Natural killer cell (primary cell): ENCODE measurements at regions not wholly inside any gene's neighbourhood (a gene's known extent, or its start where the extent isn't known, plus 50 kb on each side); places are given as distances from the start of the nearest gene placed in this dataset.

Source experiments
- ATAC-seq, 3 donors: fragments of 150-1000 bp in 2 of 3; fragments of 200-7000 bp in 1 of 3; cut with Tn5 transposase; 1 replicate in 1 of 3; 2 replicates in 2 of 3; pipeline ENCODE4 v1.10.0; 2021; ENCODE audit warnings: mild to moderate bottlenecking in 2 of 3, moderate library complexity in 2 of 3
- DNase-seq, 2 donors: peaks; one replicate each; pipeline versions ENCODE4 v3.0.0 to v3.0.0-alpha.2; 2013 to 2021; ENCODE audit warnings: mixed read lengths in 1 of 2
- H3K27ac ChIP-seq: one replicate; pipeline ENCODE4 v1.5.1; 2013; ENCODE audit warnings: mild to moderate bottlenecking, low read length
- H3K27me3 ChIP-seq: one replicate; pipeline ENCODE4 v1.6.1; 2013; ENCODE audit warnings: low read length; ENCODE audit not compliant: control insufficient read depth, insufficient read depth
- H3K36me3 ChIP-seq: one replicate; pipeline ENCODE4 v1.6.1; 2013; ENCODE audit warnings: low read length; ENCODE audit not compliant: control insufficient read depth, insufficient read depth
- H3K4me1 ChIP-seq: one replicate; pipeline ENCODE4 v1.6.1; 2013; ENCODE audit warnings: low read length; ENCODE audit not compliant: control insufficient read depth, insufficient read depth
- H3K4me3 ChIP-seq: one replicate; pipeline ENCODE4 v1.5.1; 2013; ENCODE audit warnings: low read length
- H3K9me3 ChIP-seq: one replicate; pipeline ENCODE4 v1.6.1; 2013; ENCODE audit warnings: low read length; ENCODE audit not compliant: control insufficient read depth, insufficient read depth
- H3K27ac Mint-ChIP-seq, 2 donors: one replicate each; pipeline ENCODE4 v1.8.0; 2022; ENCODE audit warnings: mild to moderate bottlenecking in 2 of 2, mixed read lengths in 2 of 2, moderate library complexity in 1 of 2
- H3K27me3 Mint-ChIP-seq, 2 donors: one replicate each; pipeline ENCODE4 v1.8.0; 2022; ENCODE audit warnings: low read depth in 2 of 2, mixed read lengths in 2 of 2
- H3K36me3 Mint-ChIP-seq: one replicate; pipeline ENCODE4 v1.8.0; 2022; ENCODE audit warnings: mixed read lengths
- H3K4me1 Mint-ChIP-seq, 2 donors: one replicate each; pipeline ENCODE4 v1.8.0; 2022; ENCODE audit warnings: mixed read lengths in 2 of 2
- H3K4me3 Mint-ChIP-seq: one replicate; pipeline ENCODE4 v1.8.0; 2022; ENCODE audit warnings: mild to moderate bottlenecking, moderate library complexity, mixed read lengths
- H3K9me3 Mint-ChIP-seq, 2 donors: one replicate each; pipeline ENCODE4 v1.8.0; 2022; ENCODE audit warnings: mixed read lengths in 2 of 2
- WGBS: methylation state at CpG from one replicate; pipeline ENCODE4 v1.1.7; 2013; ENCODE audit warnings: missing lambda C conversion rate; ENCODE audit not compliant: insufficient coverage; 5-methylcytosine and 5-hydroxymethylcytosine counted together
- intact Hi-C: fragments of 100-400 bp; cut with micrococcal nuclease; formaldehyde crosslinking; loops from one replicate; pipeline ENCODE4 v1.14.2; 2022
- TF ChIP-seq, protein P1 (sequence below): fragments of 200-600 bp; IDR thresholded peaks from one replicate; pipeline ENCODE4 v1.8.0; 2022; ENCODE audit warnings: antibody characterized with exemption

GRCh38 chr11:45022294-45023064 lies 71.8 kb upstream of the TP53I11 start:
- H3K36me3 Mint-ChIP-seq: no peaks in the 10 kb centered on the region
- no peak overlapping the region for H3K27ac Mint-ChIP-seq
- 82% methylated on average over 9 of the region's 9 CpGs for WGBS
- TF ChIP-seq, protein P1, sequence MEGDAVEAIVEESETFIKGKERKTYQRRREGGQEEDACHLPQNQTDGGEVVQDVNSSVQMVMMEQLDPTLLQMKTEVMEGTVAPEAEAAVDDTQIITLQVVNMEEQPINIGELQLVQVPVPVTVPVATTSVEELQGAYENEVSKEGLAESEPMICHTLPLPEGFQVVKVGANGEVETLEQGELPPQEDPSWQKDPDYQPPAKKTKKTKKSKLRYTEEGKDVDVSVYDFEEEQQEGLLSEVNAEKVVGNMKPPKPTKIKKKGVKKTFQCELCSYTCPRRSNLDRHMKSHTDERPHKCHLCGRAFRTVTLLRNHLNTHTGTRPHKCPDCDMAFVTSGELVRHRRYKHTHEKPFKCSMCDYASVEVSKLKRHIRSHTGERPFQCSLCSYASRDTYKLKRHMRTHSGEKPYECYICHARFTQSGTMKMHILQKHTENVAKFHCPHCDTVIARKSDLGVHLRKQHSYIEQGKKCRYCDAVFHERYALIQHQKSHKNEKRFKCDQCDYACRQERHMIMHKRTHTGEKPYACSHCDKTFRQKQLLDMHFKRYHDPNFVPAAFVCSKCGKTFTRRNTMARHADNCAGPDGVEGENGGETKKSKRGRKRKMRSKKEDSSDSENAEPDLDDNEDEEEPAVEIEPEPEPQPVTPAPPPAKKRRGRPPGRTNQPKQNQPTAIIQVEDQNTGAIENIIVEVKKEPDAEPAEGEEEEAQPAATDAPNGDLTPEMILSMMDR: no peak
- H3K9me3 ChIP-seq: no peaks in the 10 kb centered on the region
- no peak overlapping the region for H3K27ac ChIP-seq
- H3K4me3 ChIP-seq: no peak overlapping the region
- H3K27me3 ChIP-seq: peaks cover 2% of the 10 kb centered on the region
- peaks cover 11 to 12% of the 10 kb centered on the region in 2 donors for H3K4me1 Mint-ChIP-seq
- peaks cover 0 to 14% of the 10 kb centered on the region in 2 donors for H3K27me3 Mint-ChIP-seq
- peaks cover 11% of the 10 kb centered on the region for H3K4me1 ChIP-seq
- intact Hi-C loops: no loop called here
- no peak for DNase-seq
- no peak for ATAC-seq
- no peak overlapping the region for H3K4me3 Mint-ChIP-seq
- H3K9me3 Mint-ChIP-seq: no peaks in the 10 kb centered on the region
- H3K36me3 ChIP-seq: no peaks in the 10 kb centered on the region

DNA sequence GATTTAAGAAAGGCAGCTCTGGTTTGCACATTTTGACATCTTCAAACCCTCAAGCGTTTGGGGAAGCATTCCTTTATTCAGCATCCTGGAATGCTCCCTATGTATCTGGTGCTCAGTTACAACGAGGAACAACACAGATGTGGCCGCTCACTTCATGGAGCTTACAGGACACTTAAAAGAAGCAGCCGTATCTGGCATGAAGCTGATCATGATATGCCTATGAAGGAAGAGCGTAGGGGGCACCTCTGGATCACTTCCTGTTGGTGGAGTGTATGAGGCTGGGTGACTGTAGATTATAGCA lies 72.3 kb upstream of the TP53I11 start:
- H3K36me3 Mint-ChIP-seq: no peaks in the 10 kb centered on the region
- peaks cover 11% of the 10 kb centered on the region for H3K4me1 ChIP-seq
- H3K36me3 ChIP-seq: no peaks in the 10 kb centered on the region
- peaks cover 11 to 12% of the 10 kb centered on the region in 2 donors for H3K4me1 Mint-ChIP-seq
- TF ChIP-seq, protein P1: no peak
- peaks cover 0 to 14% of the 10 kb centered on the region in 2 donors for H3K27me3 Mint-ChIP-seq
- no peak overlapping the region for H3K27ac ChIP-seq
- H3K9me3 ChIP-seq: no peaks in the 10 kb centered on the region
- no peak for DNase-seq
- intact Hi-C loops: no loop called here
- no peaks in the 10 kb centered on the region for H3K9me3 Mint-ChIP-seq
- WGBS: 73% methylated on average over 5 of the region's 5 CpGs
- no peak overlapping the region for H3K4me3 Mint-ChIP-seq
- ATAC-seq: no peak
- H3K27me3 ChIP-seq: peaks cover 2% of the 10 kb centered on the region
- H3K4me3 ChIP-seq: no peak overlapping the region
- no peak overlapping the region for H3K27ac Mint-ChIP-seq

DNA sequence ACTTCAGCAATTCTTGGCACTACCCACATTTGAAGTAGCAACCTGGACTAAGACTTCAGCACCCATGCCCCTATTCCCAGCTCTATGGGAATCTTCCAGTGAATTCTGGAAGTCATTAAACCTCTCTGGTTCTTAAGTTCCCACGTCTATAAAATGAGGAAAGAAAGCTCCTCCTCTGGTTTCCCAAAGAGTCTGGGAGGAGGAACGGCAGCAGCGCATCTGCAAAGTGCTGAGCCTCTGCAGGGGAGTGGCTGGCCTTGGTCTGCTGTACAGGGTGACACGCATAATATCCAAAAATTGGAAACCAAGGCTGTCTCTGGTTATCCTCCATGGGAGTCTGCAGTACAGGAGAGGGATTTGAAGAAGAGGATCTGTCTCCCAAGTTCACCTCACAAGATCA lies 73.6 kb upstream of the TP53I11 start:
- Histone ChIP-seq H3K4me3 (no peak overlapping the region), H3K27ac (no peak overlapping the region), H3K9me3 (no peaks in the 10 kb centered on the region), H3K36me3 (no peaks in the 10 kb centered on the region), H3K27me3 (peaks cover 2% of the 10 kb centered on the region), H3K4me1 (peaks cover 11% of the 10 kb centered on the region)
- Mint-ChIP-seq H3K27me3 (peaks cover 3 to 14% of the 10 kb centered on the region in 2 donors), H3K4me1 (peaks cover 11 to 12% of the 10 kb centered on the region in 2 donors), H3K36me3 (no peaks in the 10 kb centered on the region), H3K9me3 (no peaks in the 10 kb centered on the region), H3K4me3 (no peak overlapping the region), H3K27ac (no peak overlapping the region)
- 92% methylated on average over 4 of the region's 4 CpGs for WGBS
- no peak for DNase-seq
- ATAC-seq: no peak
- TF ChIP-seq, protein P1: no peak
- intact Hi-C loops: no loop called here
